Brain pericyte (primary cell): ENCODE measurements at regions not wholly inside any gene's neighbourhood (a gene's known extent, or its start where the extent isn't known, plus 50 kb on each side); places are given as distances from the start of the nearest gene placed in this dataset.

Source experiments
- DNase-seq: peaks from one replicate; pipeline ENCODE4 v3.0.0-alpha.2; 2012; ENCODE audit warnings: low read depth, low spot score

DNA sequence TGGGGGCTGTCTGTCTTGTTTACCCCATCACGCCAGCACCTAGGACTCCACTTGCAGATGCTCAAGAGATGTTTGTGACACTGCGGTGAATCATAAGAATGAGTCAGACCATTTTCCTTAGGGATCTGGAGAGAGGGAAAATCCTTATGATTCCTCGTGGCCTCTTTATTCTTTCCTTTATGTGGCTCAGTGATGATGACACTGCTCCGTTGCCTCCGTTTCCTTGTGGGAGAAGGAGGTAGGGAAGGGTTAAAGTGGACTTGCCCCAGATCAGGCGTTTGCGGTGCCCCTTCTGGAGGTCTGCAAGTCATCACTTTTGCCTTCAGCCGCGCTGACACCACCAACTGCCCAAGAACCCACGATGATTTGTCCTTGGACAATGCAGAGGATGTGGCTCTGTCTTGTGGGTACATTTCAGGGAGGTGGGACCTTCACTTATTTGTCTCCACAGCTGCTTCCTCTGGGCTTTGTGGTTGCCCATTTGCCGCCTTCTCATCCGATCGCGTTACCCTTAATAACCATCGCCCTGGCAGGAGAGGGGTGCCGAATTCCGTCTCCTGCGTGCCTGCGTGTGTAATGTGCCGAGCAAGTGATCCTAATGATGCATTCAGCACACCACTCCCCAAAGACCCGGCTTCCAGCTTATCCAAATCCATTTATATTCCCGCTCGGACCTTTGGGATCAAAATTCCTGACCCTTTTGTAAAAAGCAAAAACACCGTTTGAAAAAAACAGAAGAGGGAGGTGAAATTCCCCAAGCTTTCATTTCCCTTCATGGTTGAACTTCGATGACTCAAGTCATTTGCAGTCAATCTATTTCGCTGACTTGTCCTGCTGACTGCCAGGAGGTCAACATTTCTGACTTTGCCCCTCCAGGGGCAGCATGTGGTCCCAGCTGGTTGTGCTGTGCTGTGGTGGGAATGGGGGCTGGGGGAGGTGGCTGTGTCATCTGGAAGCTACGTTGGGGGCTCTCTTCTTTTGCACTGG, 87.2 kb upstream of the IRX3 start:
- no peak for DNase-seq

DNA sequence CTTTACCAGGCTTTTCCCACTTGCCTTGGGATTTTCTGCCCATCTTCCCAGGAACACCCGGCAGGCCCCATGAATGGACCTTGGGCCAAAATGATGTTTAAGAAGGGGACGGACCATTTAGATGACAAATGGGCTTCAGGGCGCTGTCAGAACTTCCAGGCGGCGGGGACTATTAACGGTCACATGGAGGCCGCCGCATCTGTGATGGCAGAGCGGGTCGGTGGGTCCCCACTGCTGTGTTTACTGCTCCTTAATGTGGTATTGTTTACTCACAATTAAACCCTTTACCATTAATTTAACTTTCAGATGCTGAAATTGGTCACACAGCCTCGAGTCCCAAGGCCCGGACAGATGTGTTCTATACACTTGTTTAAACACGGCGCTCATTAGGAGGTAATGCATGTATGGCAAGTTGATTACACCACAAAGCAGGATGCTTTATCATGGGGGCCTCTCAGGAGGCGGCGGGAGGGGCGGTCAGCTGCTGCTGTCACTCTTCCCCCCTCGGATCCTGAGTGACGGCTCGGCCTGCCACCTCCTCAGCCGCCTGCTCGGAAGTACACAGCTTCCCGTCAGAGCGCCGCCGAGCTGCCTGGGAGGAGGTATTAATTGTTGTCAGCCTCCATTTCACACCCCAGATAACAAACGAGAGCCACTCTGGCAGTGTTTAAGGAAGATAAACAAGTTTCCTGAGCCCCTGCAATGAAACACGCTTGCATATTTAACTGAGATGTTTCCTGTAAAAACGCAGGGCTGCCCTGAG, 83.9 kb upstream of the IRX3 start:
- no peak for DNase-seq

DNA sequence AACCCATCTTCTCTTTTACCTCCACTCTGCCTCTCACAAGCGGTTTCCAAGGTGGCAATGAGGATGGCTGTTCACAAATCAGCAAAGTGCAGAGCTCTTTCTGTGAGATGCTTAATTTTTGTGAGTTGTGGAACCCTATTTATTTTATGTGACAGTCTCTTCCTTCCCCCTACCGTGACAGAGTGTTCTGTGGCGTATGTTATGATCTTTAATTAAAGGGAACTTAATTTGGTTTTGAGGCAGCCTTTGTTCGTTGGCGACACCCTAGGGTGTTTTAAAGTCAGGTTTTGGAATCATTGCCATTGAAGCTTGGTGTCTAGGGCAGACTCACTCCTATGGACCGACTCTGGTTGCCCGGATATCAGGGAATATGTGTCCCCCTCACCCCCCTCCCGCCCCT, 83.3 kb upstream of the IRX3 start:
- no peak for DNase-seq

DNA sequence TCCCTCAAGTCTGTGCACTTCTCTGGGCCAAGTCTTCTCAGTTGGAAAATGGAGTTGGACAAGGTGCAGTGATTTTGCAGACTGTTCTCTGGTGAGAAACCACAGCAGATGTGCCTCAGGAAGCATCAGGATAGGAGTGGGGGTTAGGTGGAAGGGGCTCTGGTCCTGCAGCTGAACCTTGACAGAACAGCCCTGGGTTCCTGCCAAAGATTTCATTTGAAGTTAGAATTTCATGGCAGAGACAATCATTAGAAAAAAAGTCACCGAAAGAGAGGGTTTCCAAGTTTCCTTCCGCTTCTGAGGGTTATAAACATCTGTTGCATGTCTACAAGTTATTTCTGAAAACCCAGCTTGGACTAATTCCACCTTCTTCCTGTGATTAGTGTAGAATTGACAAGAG, 80.4 kb upstream of the IRX3 start:
- DNase-seq: no peak

DNA sequence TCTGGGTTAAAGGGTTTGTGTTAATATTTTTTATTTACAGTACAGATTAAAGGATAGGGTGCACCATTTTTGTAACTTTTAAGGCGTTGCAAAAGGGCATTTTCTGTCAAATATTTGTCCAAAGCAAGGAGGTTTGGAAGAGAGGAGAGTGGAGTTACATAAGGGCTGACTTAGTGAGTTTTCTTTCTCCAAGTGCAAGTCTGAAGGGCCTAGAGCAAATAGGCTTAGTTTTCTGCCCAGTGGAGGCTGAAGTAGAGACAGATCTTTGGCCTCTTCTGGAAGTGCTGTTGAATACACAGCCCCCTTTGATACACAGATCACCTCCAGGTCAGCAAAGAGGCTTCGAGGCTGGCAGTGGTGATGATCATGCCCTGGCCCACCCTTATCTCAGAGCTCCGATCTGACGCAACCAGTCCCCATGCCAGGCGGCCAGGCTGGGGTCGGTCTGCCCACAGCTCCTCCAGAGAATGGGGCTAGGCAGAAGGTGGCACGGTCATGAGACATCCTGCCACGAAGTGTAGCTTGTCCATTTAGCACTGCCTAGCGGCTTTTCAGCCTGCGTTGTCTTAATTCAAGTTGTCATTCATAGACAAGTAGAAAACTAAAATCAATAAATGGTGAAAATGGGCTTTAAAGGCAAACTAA, 79.5 kb upstream of the IRX3 start:
- no peak for DNase-seq

DNA sequence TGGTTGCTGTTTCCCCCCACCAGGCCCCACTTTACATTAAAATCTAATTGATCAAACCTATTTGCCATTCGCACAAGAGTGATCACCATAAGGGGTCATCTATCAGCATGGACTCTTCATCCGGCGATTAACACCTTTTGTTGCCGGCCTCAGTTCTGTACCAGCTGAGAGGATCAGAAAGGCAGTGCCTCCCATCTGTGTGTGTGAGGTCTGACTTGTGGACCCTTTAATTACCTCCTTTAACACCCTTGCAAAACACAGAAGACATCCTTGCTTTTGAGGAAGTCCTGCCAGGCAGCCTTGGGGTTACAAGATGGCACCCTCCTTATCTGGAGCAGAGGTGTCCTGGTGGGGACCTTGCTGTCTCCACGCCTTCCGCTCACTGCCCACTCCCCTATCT, 77.2 kb upstream of the IRX3 start:
- no peak for DNase-seq

DNA sequence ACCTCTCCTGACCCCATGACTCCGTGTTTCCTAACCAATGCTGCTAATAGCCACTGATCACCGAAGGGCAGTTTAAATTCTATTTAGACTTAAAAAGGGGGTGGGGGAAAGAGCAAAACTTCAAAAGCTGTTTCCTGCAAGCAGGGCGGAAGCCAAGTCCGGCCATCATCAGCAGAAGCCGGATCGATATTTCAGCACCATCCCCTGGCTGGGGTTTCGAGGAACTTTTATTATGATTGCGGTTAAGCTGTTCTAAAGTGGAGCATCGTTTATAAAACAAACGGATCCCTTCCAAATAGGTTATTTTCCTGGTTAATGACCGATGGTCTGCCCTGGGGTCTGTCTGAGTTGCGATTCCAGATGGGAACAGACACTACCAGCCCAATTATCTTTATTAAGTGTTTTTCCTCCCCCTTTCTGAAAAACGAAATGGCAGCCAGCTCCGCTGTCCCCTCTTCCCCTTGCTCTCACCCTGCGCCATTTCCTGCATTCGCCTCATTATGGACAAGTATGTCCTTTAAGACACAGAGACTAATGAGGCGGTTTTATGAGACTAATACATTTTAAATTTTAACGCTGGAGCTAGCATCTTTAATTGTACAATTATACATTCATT, 76.1 kb upstream of the IRX3 start:
- DNase-seq: no peak

DNA sequence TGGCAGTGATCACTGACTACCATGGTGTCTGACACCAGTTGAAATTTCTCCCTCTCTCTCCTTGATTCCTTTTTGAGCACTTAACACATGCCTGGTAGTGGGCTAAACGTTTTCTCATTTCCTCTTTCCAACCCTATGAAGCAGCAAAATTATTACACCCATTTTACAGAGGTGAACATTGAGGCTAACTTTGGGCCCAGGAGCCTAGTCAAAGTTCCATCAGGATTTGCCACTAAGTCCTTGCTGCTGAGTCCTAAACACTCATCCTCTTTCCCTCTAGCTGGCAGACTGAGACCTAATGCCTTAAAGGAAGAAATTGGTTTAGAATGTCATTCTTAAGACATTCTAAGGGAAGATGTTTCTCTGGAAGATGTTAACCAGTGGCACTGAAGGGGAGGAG, 74.7 kb upstream of the IRX3 start:
- no peak for DNase-seq

DNA sequence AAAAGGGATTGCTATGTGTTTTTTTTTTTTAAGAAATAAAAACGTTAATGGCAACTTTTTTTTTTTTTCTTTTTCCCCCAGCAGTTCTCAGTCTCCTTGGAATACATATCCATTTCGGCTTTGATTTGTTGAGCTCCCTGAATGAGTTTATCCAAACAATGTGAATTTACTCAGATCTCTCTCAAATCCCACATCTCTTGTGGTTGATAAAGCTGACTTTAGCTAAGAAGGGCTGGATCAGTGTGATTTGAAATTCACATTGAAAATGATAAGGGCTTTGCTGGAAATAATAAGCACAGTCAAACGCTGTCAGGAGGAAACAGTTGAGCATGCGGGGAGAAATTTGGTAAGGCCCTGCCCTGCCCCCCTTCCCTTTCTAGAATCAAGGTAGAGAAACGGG, 74.1 kb upstream of the IRX3 start:
- no peak for DNase-seq

DNA sequence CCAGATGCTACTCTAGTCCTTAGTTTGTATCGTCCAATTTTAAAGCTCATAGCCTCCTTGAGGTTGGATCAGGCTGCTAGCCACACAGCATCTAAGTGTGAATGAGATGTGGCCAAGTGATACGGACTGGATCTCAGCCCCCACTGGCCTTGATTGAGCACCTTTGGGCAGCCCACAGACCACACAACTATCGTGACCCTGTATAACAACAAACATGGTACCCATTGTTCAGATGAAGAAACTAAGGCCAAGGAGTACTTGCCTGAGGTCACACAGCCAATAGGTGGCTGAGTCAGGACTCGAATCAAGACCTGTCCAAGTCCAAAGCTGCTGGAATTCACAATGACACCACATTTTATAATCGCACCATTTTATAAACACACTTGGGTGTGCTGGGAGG, 73.0 kb upstream of the IRX3 start:
- DNase-seq: no peak

DNA sequence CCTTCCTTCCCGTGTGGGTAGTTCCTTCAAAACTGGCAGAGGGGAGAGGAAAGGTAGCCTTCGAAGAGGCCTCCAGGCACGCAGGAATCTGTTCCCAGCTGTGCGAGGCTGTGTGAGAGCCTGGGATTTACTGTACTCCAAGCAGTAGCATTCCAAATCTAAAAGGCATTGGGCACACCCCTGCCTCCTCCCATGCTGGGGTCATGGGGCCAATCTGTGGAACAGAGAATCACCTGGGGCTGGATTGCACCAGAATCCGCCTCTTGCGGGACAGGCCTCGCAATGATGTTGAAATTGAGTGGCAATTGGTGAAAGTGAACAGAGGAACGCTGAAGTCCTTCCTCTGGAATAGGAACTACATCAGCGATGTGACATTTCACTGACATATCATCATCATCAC, 72.5 kb upstream of the IRX3 start:
- DNase-seq: no peak

DNA sequence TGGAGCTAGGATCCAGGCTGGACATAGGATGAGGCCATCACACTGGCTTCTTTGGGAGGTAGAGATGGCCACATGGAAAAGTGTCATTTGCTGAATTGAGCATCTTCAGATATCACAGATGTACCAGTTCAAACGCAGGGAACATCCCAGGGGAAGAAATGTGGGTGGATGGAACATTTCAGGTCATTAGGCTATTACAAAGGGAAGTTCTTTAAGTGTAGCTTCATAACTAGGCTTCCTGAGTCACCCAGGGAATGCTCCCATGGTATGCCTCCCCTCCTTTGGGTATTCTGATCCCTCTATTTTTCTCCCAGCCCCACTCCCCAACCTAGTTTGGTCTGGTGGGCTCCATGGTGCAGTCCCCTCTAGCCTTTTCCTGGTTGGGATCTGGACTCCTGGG, 69.8 kb upstream of the IRX3 start:
- DNase-seq: no peak

DNA sequence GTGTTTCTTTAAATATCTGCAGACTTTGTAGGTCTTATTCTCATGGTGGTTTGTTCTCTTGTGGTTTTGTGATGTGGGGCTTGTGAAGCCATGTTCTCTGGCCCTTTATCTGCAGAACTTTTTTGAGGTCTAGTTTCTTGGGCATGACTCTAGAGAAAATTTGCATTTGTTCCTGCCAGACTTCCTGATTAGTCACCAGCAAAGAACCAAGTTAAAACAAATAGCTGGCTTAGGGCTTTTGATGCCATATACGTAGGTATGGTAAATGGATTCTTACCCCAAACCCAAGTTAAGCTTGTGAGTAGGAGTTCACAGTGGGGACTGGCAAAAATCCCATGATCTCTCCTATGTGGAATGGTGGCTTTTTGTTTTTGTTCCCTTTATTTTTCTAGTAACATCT, 68.7 kb upstream of the IRX3 start:
- DNase-seq: no peak

DNA sequence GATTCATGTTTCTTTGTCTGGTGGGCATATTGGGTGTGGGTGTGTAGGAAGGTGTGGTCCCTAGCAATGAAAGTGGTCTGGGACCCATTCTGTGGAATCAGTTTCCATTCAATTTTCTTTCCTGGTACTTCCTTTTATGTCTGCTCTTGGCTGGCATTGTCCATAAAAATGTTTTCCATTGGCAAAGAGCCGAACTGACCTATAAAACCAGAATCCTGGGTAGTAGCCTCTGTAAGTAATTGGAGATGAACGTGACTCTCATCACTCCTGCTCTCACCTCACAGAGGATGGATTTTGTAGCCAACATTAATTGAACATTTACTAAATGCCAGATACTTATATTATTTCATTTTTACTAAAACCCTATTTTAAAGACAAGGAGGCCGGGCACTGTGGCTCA, 66.5 kb upstream of the IRX3 start:
- no peak for DNase-seq

DNA sequence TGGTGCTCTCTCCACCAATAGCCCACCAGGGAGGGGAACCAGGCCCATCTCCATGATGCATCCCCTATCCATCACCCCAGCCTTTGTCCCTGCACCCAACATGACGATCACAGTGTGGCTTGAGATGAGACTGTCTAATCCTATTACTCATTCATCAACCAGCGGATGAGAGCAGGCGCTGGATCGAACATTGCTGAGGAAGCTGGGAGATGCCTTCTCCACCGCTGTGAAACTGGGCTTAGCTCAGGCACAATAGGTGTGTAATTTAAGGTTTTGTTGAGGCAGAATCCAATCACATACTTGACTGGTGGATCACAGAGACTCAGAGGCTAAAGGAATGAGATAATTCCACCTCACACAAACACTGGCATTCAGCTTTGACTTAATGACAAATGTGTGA, 64.6 kb upstream of the IRX3 start:
- no peak for DNase-seq

DNA sequence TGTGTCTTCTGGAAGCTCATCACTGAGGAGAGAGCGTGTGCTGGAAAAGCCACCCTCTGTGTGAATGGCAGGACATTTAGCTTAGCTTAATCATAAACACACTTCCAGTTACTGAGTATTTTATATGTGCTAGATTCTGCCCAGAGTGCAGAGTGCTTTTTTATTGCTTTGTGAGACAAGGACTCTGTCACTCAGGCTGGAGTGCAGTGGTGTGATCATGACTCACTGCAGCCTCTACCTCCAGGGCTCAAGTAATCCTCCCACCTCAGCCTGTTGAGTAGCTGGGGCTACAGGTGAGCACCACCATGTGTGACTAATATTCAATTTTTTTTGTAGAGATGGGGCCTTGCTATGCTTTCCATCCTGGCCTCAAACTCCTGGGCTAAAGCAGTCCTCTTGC, 61.4 kb upstream of the IRX3 start:
- DNase-seq: no peak

DNA sequence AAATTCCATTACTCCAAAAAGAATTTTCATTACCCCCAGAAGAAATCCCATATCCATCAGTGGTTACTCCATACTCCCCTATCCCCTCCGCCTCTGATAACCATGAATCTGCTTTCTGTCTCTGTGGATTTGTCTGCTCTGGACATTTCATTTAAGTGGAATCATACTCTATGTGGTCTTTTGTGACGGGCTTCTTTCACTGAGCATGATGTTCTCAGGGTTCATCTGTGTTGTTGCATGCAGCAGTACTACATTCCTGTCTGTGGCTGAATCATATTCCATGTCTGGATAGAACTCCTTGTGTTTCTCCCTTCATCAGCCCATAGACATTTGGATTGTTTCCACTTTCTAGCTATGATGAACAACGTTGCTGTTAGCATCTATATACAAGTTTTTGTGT, 59.5 kb upstream of the IRX3 start:
- no peak for DNase-seq

DNA sequence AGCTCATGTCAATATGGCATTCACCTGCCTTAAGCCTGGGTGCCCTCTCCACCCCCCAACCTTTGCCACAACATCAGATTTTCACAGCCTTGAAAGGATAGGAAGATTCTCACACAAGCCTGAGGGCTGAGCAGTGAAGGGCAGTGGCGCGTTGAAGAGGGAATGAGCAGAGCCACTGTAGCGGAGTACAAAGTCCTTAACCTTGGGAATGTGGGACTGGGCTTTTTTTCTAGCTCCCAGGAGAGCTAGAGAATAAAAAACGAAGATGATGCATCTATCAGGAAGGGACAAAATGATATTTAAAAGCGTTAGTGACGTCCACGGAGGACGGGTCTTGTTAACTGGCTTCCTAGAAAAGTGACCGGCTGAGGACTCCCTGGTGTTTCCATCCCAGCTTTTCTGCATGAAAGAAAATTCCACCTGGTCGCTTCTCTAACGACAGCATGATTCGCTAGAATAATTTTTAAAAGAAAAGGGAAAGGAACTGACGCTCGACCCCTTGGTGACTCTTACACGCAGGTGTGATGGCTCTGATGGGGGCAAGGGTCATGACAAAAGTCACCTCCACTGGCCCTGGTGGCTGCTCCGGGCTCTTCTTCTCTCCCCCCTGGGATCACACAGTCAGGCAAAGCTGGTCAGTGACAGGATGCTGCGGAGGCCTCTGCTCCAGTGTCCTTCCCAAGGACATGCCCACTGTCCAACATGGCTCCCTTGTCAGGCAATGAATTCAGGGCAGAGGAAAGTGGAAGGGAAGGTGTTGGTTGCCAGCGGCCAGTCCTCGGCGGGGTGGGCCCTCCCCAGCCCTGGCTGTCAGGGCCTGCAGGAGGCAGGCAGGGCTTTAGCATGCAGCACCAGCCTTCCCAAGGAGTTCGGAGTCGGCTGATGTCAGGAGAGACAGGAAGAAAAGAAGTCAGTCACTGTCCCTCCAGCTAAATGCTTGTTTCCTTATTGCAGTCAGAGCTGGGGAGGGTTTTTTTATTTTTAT, 58.4 kb upstream of the IRX3 start:
- DNase-seq: no peak

DNA sequence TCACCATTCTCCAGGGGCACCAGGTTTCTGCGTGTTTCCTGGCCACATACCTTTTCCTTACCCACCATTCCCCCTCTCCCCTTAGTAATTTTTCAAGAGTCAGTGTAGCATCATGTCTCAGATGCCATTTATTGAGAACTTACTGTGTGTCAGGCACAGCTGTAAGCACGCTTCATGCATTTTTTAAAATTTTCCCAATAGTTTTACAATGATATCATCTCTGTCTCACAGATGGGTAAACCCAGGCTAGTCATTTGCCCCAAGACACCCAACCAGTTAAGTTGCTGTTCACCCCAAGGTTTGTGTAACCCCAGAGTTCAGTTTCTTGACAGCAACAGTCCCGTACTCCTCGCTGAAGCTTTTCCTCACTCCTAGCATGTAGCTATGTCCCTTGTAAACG, 56.4 kb upstream of the IRX3 start:
- no peak for DNase-seq

DNA sequence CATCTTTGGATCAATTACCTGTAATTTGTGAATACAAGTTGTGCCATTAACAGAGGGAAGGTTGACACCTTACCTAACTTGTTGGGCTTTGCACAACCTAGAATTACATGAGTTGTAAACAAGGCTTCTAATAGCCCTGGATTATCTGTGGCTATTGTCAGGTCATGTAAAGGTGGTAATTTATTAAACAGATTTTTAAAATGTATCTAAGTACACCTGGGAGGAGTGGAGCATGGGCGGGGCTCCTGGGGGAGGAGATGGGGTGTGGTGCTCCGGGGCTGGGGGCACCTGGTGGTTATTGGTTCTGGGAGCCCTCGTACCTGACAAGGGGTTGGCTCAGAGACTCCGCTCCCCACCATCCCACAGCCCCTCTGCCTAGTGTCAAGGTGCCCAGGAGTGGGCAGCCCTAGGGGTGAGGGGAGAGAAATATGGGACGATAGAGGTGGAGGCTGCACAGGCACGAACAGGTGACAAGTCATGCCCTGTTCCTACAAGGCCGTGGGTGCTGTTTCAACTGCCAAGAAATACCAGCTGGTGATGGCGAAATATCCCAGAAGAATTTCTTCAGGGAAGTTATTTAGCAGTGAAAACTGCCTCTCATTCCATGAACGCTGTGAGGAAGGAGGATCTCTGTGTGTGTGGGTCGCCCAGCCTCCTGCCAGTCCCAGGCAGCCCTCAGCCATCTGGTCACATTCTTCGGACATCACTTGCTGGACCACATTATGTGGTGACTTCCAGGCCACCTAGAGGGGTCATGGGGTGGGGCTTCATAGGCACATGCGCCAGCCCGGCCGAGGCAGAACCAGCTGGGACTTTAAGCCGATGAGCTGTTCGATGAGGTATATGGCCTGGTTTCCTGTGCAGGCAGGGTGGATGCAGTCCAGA, 55.5 kb upstream of the IRX3 start:
- DNase-seq: no peak
